Brain pericyte (primary cell): ENCODE measurements at regions not wholly inside any gene's neighbourhood (a gene's known extent, or its start where the extent isn't known, plus 50 kb on each side); places are given as distances from the start of the nearest gene placed in this dataset.
"Not testable (repeated sequence)": the region's sequence is repeated elsewhere in the genome, so short reads cannot be mapped to it uniquely, and the experiment has no call there.

Source experiments
- DNase-seq: peaks from one replicate; pipeline ENCODE4 v3.0.0-alpha.2; 2012; ENCODE audit warnings: low read depth, low spot score

- DNase-seq, result no peak
Observed at GRCh38 chr3:187795207-187795960, 50.1 kb upstream of the BCL6 start.

- no peak for DNase-seq
Observed at GRCh38 chr3:187798126-187798525, 52.9 kb upstream of the BCL6 start.

- no peak for DNase-seq
Observed at GRCh38 chr3:187798531-187799530, 53.6 kb upstream of the BCL6 start.

- no peak for DNase-seq
Observed at GRCh38 chr3:187799942-187800641, 54.8 kb upstream of the BCL6 start.

- no peak for DNase-seq
Observed at GRCh38 chr3:187801152-187801551, 55.9 kb upstream of the BCL6 start.

GRCh38 chr3:187802203-187802927 is 57.1 kb upstream of the BCL6 start:
- DNase-seq, result no peak

GRCh38 chr3:187802928-187803259 is 57.6 kb upstream of the BCL6 start:
- no peak for DNase-seq

GRCh38 chr3:187804120-187804744 is 59.0 kb upstream of the BCL6 start:
- no peak for DNase-seq

- DNase-seq, result no peak
Observed at GRCh38 chr3:187804745-187805121, 59.5 kb upstream of the BCL6 start.

GRCh38 chr3:187805774-187806173 is 60.5 kb upstream of the BCL6 start:
- no peak for DNase-seq

GRCh38 chr3:187807086-187807862 is 62.0 kb upstream of the BCL6 start:
- no peak for DNase-seq

- DNase-seq, result no peak
Observed at GRCh38 chr3:187808527-187808895, 63.2 kb upstream of the BCL6 start.

GRCh38 chr3:187809612-187809991 is 64.3 kb upstream of the BCL6 start:
- no peak for DNase-seq

GRCh38 chr3:187810021-187810446 is 64.8 kb upstream of the BCL6 start:
- no peak for DNase-seq

- DNase-seq, result no peak
Observed at GRCh38 chr3:187811585-187812250, 66.5 kb upstream of the BCL6 start.

GRCh38 chr3:187812496-187812895 is 67.2 kb upstream of the BCL6 start:
- DNase-seq, result no peak

- DNase-seq, result no peak
Observed at GRCh38 chr3:187813198-187813597, 67.9 kb upstream of the BCL6 start.

GRCh38 chr3:187817766-187818165 is 72.5 kb upstream of the BCL6 start:
- DNase-seq, result not testable (repeated sequence)

- no peak for DNase-seq
Observed at GRCh38 chr3:187821616-187822317, 76.5 kb upstream of the BCL6 start.
